ENCODE measurements at regions not wholly inside any gene's neighbourhood (a gene's known extent, or its start where the extent isn't known, plus 50 kb on each side); places are given as distances from the start of the nearest gene placed in this dataset.

GRCh38 chr18:25457601-25458000, 105.6 kb upstream of the ZNF521 start:
- Histone ChIP-seq H3K4me3 (ENCODE audit: low read depth, low read length) (no peak overlapping the region), H3K36me3 (ENCODE audit: control insufficient read depth, insufficient read depth, low read length) (no peaks in the 10 kb centered on the region), H3K27me3 (ENCODE audit: control insufficient read depth, insufficient read depth, low read length) (no peaks in the 10 kb centered on the region)
- no peak for TF ChIP-seq CTCF (IDR thresholded peaks at IDR 0.05; ENCODE audit: insufficient read depth, low read length, poor library complexity, severe bottlenecking)
- DNase-seq (ENCODE audit: low read depth), result no peak

- no peak for DNase-seq (ENCODE audit: low read depth)
- H3K4me3 ChIP-seq (ENCODE audit: low read depth, low read length), result no peak overlapping the region
- no peaks in the 10 kb centered on the region for H3K27me3 ChIP-seq (ENCODE audit: control insufficient read depth, insufficient read depth, low read length)
- no peaks in the 10 kb centered on the region for H3K36me3 ChIP-seq (ENCODE audit: control insufficient read depth, insufficient read depth, low read length)
- no peak for TF ChIP-seq CTCF (IDR thresholded peaks at IDR 0.05; ENCODE audit: insufficient read depth, low read length, poor library complexity, severe bottlenecking)
These were observed 105.2 kb upstream of the ZNF521 start for GRCh38 chr18:25457126-25457525.

GRCh38 chr18:25456334-25457010, 104.5 kb upstream of the ZNF521 start:
- TF ChIP-seq CTCF (IDR thresholded peaks at IDR 0.05; ENCODE audit: insufficient read depth, low read length, poor library complexity, severe bottlenecking), result no peak
- Histone ChIP-seq H3K36me3 (ENCODE audit: control insufficient read depth, insufficient read depth, low read length) (no peaks in the 10 kb centered on the region), H3K27me3 (ENCODE audit: control insufficient read depth, insufficient read depth, low read length) (no peaks in the 10 kb centered on the region), H3K4me3 (ENCODE audit: low read depth, low read length) (no peak overlapping the region)
- DNase-seq (ENCODE audit: low read depth), result no peak

GRCh38 chr18:25455646-25456045, 103.7 kb upstream of the ZNF521 start:
- H3K4me3 ChIP-seq (ENCODE audit: low read depth, low read length), result no peak overlapping the region
- no peaks in the 10 kb centered on the region for H3K27me3 ChIP-seq (ENCODE audit: control insufficient read depth, insufficient read depth, low read length)
- no peaks in the 10 kb centered on the region for H3K36me3 ChIP-seq (ENCODE audit: control insufficient read depth, insufficient read depth, low read length)
- DNase-seq (ENCODE audit: low read depth), result no peak
- TF ChIP-seq CTCF (IDR thresholded peaks at IDR 0.05; ENCODE audit: insufficient read depth, low read length, poor library complexity, severe bottlenecking), result no peak

GRCh38 chr18:25455159-25455558, 103.2 kb upstream of the ZNF521 start:
- Histone ChIP-seq H3K36me3 (ENCODE audit: control insufficient read depth, insufficient read depth, low read length) (no peaks in the 10 kb centered on the region), H3K27me3 (ENCODE audit: control insufficient read depth, insufficient read depth, low read length) (no peaks in the 10 kb centered on the region), H3K4me3 (ENCODE audit: low read depth, low read length) (no peak overlapping the region)
- no peak for DNase-seq (ENCODE audit: low read depth)
- no peak for TF ChIP-seq CTCF (IDR thresholded peaks at IDR 0.05; ENCODE audit: insufficient read depth, low read length, poor library complexity, severe bottlenecking)

GRCh38 chr18:25454730-25455129, 102.8 kb upstream of the ZNF521 start:
- no peak for TF ChIP-seq CTCF (IDR thresholded peaks at IDR 0.05; ENCODE audit: insufficient read depth, low read length, poor library complexity, severe bottlenecking)
- Histone ChIP-seq H3K27me3 (ENCODE audit: control insufficient read depth, insufficient read depth, low read length) (no peaks in the 10 kb centered on the region), H3K36me3 (ENCODE audit: control insufficient read depth, insufficient read depth, low read length) (no peaks in the 10 kb centered on the region), H3K4me3 (ENCODE audit: low read depth, low read length) (no peak overlapping the region)
- no peak for DNase-seq (ENCODE audit: low read depth)
